Stimulated activated effector memory CD8-positive, alpha-beta T cell treated with anti-CD3 and anti-CD28 coated beads, Interleukin-12 subunit alpha, Interleukin-12 subunit beta, amount 100 ng/mL, for 72 hours (primary cell): ENCODE measurements at regions not wholly inside any gene's neighbourhood (a gene's known extent, or its start where the extent isn't known, plus 50 kb on each side); places are given as distances from the start of the nearest gene placed in this dataset.

Source experiments
- ATAC-seq: fragments of 150-1000 bp; cut with Tn5 transposase; 2 replicates; pipeline ENCODE4 v1.10.0; 2021
- DNase-seq, 2 donors: peaks; one replicate each; pipeline ENCODE4 v3.0.0; 2021 to 2022; ENCODE audit warnings: low spot score in 2 of 2
- H3K27ac Mint-ChIP-seq: one replicate; pipeline ENCODE4 v1.8.0; 2022; ENCODE audit warnings: mild to moderate bottlenecking, mixed read lengths
- H3K36me3 Mint-ChIP-seq: one replicate; pipeline ENCODE4 v1.8.0; 2022; ENCODE audit warnings: mild to moderate bottlenecking, mixed read lengths
- H3K4me1 Mint-ChIP-seq: one replicate; pipeline ENCODE4 v1.8.0; 2022; ENCODE audit warnings: mixed read lengths
- H3K4me3 Mint-ChIP-seq: one replicate; pipeline ENCODE4 v1.8.0; 2022; ENCODE audit warnings: mild to moderate bottlenecking, mixed read lengths
- H3K9me3 Mint-ChIP-seq: one replicate; pipeline ENCODE4 v1.8.0; 2022; ENCODE audit warnings: mixed read lengths

- H3K27ac Mint-ChIP-seq, result no peak overlapping the region
- H3K4me3 Mint-ChIP-seq, result no peak overlapping the region
- H3K36me3 Mint-ChIP-seq, result no peaks in the 10 kb centered on the region
- peaks cover 5% of the 10 kb centered on the region for H3K9me3 Mint-ChIP-seq
- DNase-seq, result no peak
- ATAC-seq, result no peak
- no peaks in the 10 kb centered on the region for H3K4me1 Mint-ChIP-seq
Measured at GRCh38 chr18:69186162-69186561, 214.5 kb upstream of the DOK6 start.

GRCh38 chr18:69196336-69196735 lies 204.4 kb upstream of the DOK6 start:
- no peak for DNase-seq
- no peaks in the 10 kb centered on the region for H3K9me3 Mint-ChIP-seq
- ATAC-seq, result no peak
- no peak overlapping the region for H3K27ac Mint-ChIP-seq
- no peaks in the 10 kb centered on the region for H3K36me3 Mint-ChIP-seq
- no peak overlapping the region for H3K4me3 Mint-ChIP-seq
- no peaks in the 10 kb centered on the region for H3K4me1 Mint-ChIP-seq

GRCh38 chr18:69205925-69206324 lies 194.8 kb upstream of the DOK6 start:
- no peak for ATAC-seq
- Mint-ChIP-seq H3K4me3 (no peak overlapping the region), H3K36me3 (no peaks in the 10 kb centered on the region), H3K27ac (no peak overlapping the region), H3K9me3 (no peaks in the 10 kb centered on the region), H3K4me1 (no peaks in the 10 kb centered on the region)
- DNase-seq, result no peak

- no peaks in the 10 kb centered on the region for H3K4me1 Mint-ChIP-seq
- H3K4me3 Mint-ChIP-seq, result no peak overlapping the region
- H3K27ac Mint-ChIP-seq, result no peak overlapping the region
- no peaks in the 10 kb centered on the region for H3K36me3 Mint-ChIP-seq
- no peaks in the 10 kb centered on the region for H3K9me3 Mint-ChIP-seq
- ATAC-seq (no peak), DNase-seq (no peak)
Measured at GRCh38 chr18:69208545-69208944, 192.1 kb upstream of the DOK6 start.

GRCh38 chr18:69209761-69210160 lies 190.9 kb upstream of the DOK6 start:
- DNase-seq (no peak), ATAC-seq (no peak)
- no peaks in the 10 kb centered on the region for H3K9me3 Mint-ChIP-seq
- no peak overlapping the region for H3K4me3 Mint-ChIP-seq
- H3K4me1 Mint-ChIP-seq, result no peaks in the 10 kb centered on the region
- no peaks in the 10 kb centered on the region for H3K36me3 Mint-ChIP-seq
- no peak overlapping the region for H3K27ac Mint-ChIP-seq

- DNase-seq (no peak), ATAC-seq (no peak)
- no peaks in the 10 kb centered on the region for H3K4me1 Mint-ChIP-seq
- no peaks in the 10 kb centered on the region for H3K36me3 Mint-ChIP-seq
- H3K27ac Mint-ChIP-seq, result no peak overlapping the region
- H3K4me3 Mint-ChIP-seq, result no peak overlapping the region
- H3K9me3 Mint-ChIP-seq, result no peaks in the 10 kb centered on the region
Measured at GRCh38 chr18:69213842-69214241, 186.8 kb upstream of the DOK6 start.

- DNase-seq (no peak), ATAC-seq (no peak)
- Mint-ChIP-seq H3K36me3 (no peaks in the 10 kb centered on the region), H3K4me3 (no peak overlapping the region), H3K9me3 (no peaks in the 10 kb centered on the region), H3K27ac (no peak overlapping the region), H3K4me1 (no peaks in the 10 kb centered on the region)
Measured at GRCh38 chr18:69215161-69215560, 185.5 kb upstream of the DOK6 start.

GRCh38 chr18:69216321-69216720 lies 184.4 kb upstream of the DOK6 start:
- no peaks in the 10 kb centered on the region for H3K9me3 Mint-ChIP-seq
- H3K4me1 Mint-ChIP-seq, result no peaks in the 10 kb centered on the region
- no peak overlapping the region for H3K27ac Mint-ChIP-seq
- H3K36me3 Mint-ChIP-seq, result no peaks in the 10 kb centered on the region
- DNase-seq (no peak), ATAC-seq (no peak)
- no peak overlapping the region for H3K4me3 Mint-ChIP-seq

- Mint-ChIP-seq H3K4me1 (no peaks in the 10 kb centered on the region), H3K9me3 (no peaks in the 10 kb centered on the region)
Measured at GRCh38 chr18:69217196-69218000, 183.3 kb upstream of the DOK6 start.

GRCh38 chr18:69220529-69220928 lies 180.2 kb upstream of the DOK6 start:
- Mint-ChIP-seq H3K9me3 (no peaks in the 10 kb centered on the region), H3K4me3 (no peak overlapping the region), H3K27ac (no peak overlapping the region)

More at GRCh38 chr18:69217196-69218000, 183.3 kb upstream of the DOK6 start:
- DNase-seq (no peak), ATAC-seq (no peak)
- Mint-ChIP-seq H3K27ac (no peak overlapping the region), H3K4me3 (no peak overlapping the region), H3K36me3 (no peaks in the 10 kb centered on the region)

GRCh38 chr18:69222089-69222488 lies 178.6 kb upstream of the DOK6 start:
- Mint-ChIP-seq H3K36me3 (no peaks in the 10 kb centered on the region), H3K4me3 (no peak overlapping the region), H3K27ac (no peak overlapping the region), H3K9me3 (no peaks in the 10 kb centered on the region), H3K4me1 (no peaks in the 10 kb centered on the region)
- DNase-seq (no peak), ATAC-seq (peak; percentile 31)

More at GRCh38 chr18:69220529-69220928, 180.2 kb upstream of the DOK6 start:
- DNase-seq (no peak), ATAC-seq (no peak)
- Mint-ChIP-seq H3K4me1 (no peaks in the 10 kb centered on the region), H3K36me3 (no peaks in the 10 kb centered on the region)

GRCh38 chr18:69226971-69227370 lies 173.7 kb upstream of the DOK6 start:
- H3K4me1 Mint-ChIP-seq, result no peaks in the 10 kb centered on the region
- no peak overlapping the region for H3K4me3 Mint-ChIP-seq

GRCh38 chr18:69230204-69230603 lies 170.5 kb upstream of the DOK6 start:
- Mint-ChIP-seq H3K4me1 (no peaks in the 10 kb centered on the region), H3K9me3 (no peaks in the 10 kb centered on the region), H3K36me3 (no peaks in the 10 kb centered on the region), H3K4me3 (no peak overlapping the region), H3K27ac (no peak overlapping the region)
- DNase-seq (no peak), ATAC-seq (no peak)

More at GRCh38 chr18:69226971-69227370, 173.7 kb upstream of the DOK6 start:
- Mint-ChIP-seq H3K9me3 (no peaks in the 10 kb centered on the region), H3K36me3 (no peaks in the 10 kb centered on the region), H3K27ac (no peak overlapping the region)
- no peak for ATAC-seq
- no peak for DNase-seq

- no peaks in the 10 kb centered on the region for H3K4me1 Mint-ChIP-seq
- ATAC-seq (no peak), DNase-seq (no peak)
- H3K27ac Mint-ChIP-seq, result no peak overlapping the region
- H3K9me3 Mint-ChIP-seq, result no peaks in the 10 kb centered on the region
- H3K36me3 Mint-ChIP-seq, result no peaks in the 10 kb centered on the region
- no peak overlapping the region for H3K4me3 Mint-ChIP-seq
Measured at GRCh38 chr18:69233465-69234054, 167.1 kb upstream of the DOK6 start.

GRCh38 chr18:69239849-69240674 lies 160.6 kb upstream of the DOK6 start:
- DNase-seq (no peak), ATAC-seq (no peak)
- Mint-ChIP-seq H3K9me3 (no peaks in the 10 kb centered on the region), H3K4me3 (no peak overlapping the region), H3K27ac (no peak overlapping the region), H3K36me3 (no peaks in the 10 kb centered on the region), H3K4me1 (no peaks in the 10 kb centered on the region)
